ENCODE measurements at regions not wholly inside any gene's neighbourhood (a gene's known extent, or its start where the extent isn't known, plus 50 kb on each side); places are given as distances from the start of the nearest gene placed in this dataset.

DNA sequence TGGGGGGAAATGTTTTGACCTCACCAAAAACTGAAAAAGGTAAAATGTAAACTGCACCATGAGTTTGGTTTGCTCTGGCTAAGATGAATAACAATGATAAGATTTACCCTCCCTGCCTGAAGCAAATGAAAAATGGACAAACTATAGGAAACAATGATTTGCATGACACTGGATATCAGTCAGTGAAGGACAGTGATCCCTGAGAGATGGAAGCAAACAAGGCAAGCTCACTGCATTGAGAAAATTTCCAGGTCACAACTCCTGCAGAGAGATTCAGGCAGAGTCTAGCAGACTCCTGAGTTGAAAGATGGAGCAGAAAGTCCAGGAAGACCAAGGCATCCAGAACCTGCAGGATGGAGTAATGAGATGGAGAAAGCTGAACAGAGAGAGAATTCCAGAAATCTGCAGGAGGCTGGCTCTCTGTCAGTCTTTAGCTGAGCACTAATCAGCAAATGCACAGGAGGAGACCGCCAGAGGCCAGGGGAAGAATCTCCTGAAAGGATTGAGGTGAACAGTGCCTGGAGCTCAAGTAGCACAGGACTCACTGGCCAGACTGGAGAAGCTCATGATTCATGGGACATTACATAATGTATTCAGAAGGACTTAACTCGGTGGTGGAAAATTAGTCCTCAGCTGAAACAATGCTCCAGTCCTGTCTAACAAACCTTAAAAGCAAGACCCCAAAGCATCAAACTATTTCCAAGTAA is 51.2 kb upstream of the PALS2 start:
- TF ChIP-seq, protein P1, sequence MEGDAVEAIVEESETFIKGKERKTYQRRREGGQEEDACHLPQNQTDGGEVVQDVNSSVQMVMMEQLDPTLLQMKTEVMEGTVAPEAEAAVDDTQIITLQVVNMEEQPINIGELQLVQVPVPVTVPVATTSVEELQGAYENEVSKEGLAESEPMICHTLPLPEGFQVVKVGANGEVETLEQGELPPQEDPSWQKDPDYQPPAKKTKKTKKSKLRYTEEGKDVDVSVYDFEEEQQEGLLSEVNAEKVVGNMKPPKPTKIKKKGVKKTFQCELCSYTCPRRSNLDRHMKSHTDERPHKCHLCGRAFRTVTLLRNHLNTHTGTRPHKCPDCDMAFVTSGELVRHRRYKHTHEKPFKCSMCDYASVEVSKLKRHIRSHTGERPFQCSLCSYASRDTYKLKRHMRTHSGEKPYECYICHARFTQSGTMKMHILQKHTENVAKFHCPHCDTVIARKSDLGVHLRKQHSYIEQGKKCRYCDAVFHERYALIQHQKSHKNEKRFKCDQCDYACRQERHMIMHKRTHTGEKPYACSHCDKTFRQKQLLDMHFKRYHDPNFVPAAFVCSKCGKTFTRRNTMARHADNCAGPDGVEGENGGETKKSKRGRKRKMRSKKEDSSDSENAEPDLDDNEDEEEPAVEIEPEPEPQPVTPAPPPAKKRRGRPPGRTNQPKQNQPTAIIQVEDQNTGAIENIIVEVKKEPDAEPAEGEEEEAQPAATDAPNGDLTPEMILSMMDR (IDR thresholded peaks at IDR 0.05) = no peak
- no peak for TF ChIP-seq ZFX (IDR thresholded peaks at IDR 0.05; ENCODE audit: borderline replicate concordance)
- no peak overlapping the region for H3K27ac ChIP-seq

All from 22Rv1 (cell line).